UCSD-AML1 (cell line): ENCODE measurements at regions not wholly inside any gene's neighbourhood (a gene's known extent, or its start where the extent isn't known, plus 50 kb on each side); places are given as distances from the start of the nearest gene placed in this dataset.

Source experiments
- DNase-seq: peaks from one replicate; lab custom pipeline; 2025; ENCODE audit not compliant: unreplicated experiment; lab: John Stamatoyannopoulos, UW

- DNase-seq: no peak
Observed at GRCh38 chr1:222301652-222302051, 246.3 kb downstream of the HHIPL2 start.

GRCh38 chr1:222299524-222299923 is 248.4 kb downstream of the HHIPL2 start:
- DNase-seq: no peak

- no peak for DNase-seq
Observed at GRCh38 chr1:222290866-222291265, 257.0 kb downstream of the HHIPL2 start.

- DNase-seq: no peak
Observed at GRCh38 chr1:222288053-222288452, 259.9 kb downstream of the HHIPL2 start.

- DNase-seq: no peak
Observed at GRCh38 chr1:222286011-222286410, 261.9 kb downstream of the HHIPL2 start.

GRCh38 chr1:222285526-222285925 is 262.4 kb downstream of the HHIPL2 start:
- DNase-seq: no peak

GRCh38 chr1:222284466-222284865 is 263.4 kb downstream of the HHIPL2 start:
- no peak for DNase-seq

GRCh38 chr1:222283147-222283768 is 264.6 kb downstream of the HHIPL2 start:
- DNase-seq: no peak

GRCh38 chr1:222279591-222279990 is 268.3 kb downstream of the HHIPL2 start:
- no peak for DNase-seq

GRCh38 chr1:222278501-222278900 is 269.4 kb downstream of the HHIPL2 start:
- no peak for DNase-seq

- no peak for DNase-seq
Observed at GRCh38 chr1:222275729-222276465, 272.0 kb downstream of the HHIPL2 start.

GRCh38 chr1:222275001-222275728 is 272.7 kb downstream of the HHIPL2 start:
- no peak for DNase-seq

- no peak for DNase-seq
Observed at GRCh38 chr1:222266223-222267196, 281.4 kb downstream of the HHIPL2 start.

- no peak for DNase-seq
Observed at GRCh38 chr1:222263791-222264190, 284.1 kb downstream of the HHIPL2 start.

GRCh38 chr1:222257027-222257426 is 290.9 kb downstream of the HHIPL2 start:
- no peak for DNase-seq

GRCh38 chr1:222256058-222256457 is 291.8 kb downstream of the HHIPL2 start:
- no peak for DNase-seq

- no peak for DNase-seq
Observed at GRCh38 chr1:222252788-222253187, 295.1 kb downstream of the HHIPL2 start.

GRCh38 chr1:222251847-222252246 is 296.1 kb downstream of the HHIPL2 start:
- no peak for DNase-seq

GRCh38 chr1:222250376-222250775 is 297.5 kb downstream of the HHIPL2 start:
- DNase-seq: no peak

GRCh38 chr1:222247811-222248310 is 300.0 kb downstream of the HHIPL2 start:
- DNase-seq: no peak

GRCh38 chr1:222247081-222247480 is 300.8 kb downstream of the HHIPL2 start:
- DNase-seq: no peak
